H1 (cell line): ENCODE measurements at regions not wholly inside any gene's neighbourhood (a gene's known extent, or its start where the extent isn't known, plus 50 kb on each side); places are given as distances from the start of the nearest gene placed in this dataset.

Source experiments
- EZH2 ChIP-seq: fragments of 200-600 bp; sonication (generic); IDR thresholded peaks from 2 replicates; pipeline ENCODE4 v1.7.1; 2012; ENCODE audit warnings: low read depth, mild to moderate bottlenecking, moderate library complexity, low read length, inconsistent platforms; ENCODE audit not compliant: severe bottlenecking
- MAFK ChIP-seq: IDR thresholded peaks from 2 replicates; pipeline ENCODE4 v1.6.1; 2012; ENCODE audit warnings: low read depth, mild to moderate bottlenecking, improper control_type of control experiment, low read length
- SUZ12 ChIP-seq: fragments of 200-600 bp; sonication (generic); IDR thresholded peaks from 2 replicates; pipeline ENCODE4 v1.6.1; 2012; ENCODE audit warnings: mild to moderate bottlenecking, inconsistent platforms, low read length, moderate library complexity, mixed read lengths
- TF ChIP-seq, protein P1 (sequence below), 3 experiments: IDR thresholded peaks; 1 replicate in 2 of 3; 2 replicates in 1 of 3; pipeline versions ENCODE4 v1.5.1 to v1.6.1; 2011; ENCODE audit warnings: low read length in 3 of 3, mild to moderate bottlenecking in 3 of 3, inconsistent platforms in 2 of 3, low read depth in 1 of 3, moderate library complexity in 1 of 3; ENCODE audit not compliant: insufficient read depth in 1 of 3; ENCODE audit errors: control extremely low read depth in 1 of 3

- TF ChIP-seq, protein P1, sequence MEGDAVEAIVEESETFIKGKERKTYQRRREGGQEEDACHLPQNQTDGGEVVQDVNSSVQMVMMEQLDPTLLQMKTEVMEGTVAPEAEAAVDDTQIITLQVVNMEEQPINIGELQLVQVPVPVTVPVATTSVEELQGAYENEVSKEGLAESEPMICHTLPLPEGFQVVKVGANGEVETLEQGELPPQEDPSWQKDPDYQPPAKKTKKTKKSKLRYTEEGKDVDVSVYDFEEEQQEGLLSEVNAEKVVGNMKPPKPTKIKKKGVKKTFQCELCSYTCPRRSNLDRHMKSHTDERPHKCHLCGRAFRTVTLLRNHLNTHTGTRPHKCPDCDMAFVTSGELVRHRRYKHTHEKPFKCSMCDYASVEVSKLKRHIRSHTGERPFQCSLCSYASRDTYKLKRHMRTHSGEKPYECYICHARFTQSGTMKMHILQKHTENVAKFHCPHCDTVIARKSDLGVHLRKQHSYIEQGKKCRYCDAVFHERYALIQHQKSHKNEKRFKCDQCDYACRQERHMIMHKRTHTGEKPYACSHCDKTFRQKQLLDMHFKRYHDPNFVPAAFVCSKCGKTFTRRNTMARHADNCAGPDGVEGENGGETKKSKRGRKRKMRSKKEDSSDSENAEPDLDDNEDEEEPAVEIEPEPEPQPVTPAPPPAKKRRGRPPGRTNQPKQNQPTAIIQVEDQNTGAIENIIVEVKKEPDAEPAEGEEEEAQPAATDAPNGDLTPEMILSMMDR (IDR thresholded peaks at IDR 0.05; ENCODE audit: control extremely low read depth in 1 of 3, insufficient read depth in 1 of 3, low read depth in 1 of 3, low read length in 3 of 3) = no peak
- TF ChIP-seq SUZ12 (no peak), MAFK (no peak), EZH2 (no peak)
These were observed 537.8 kb upstream of the PTGER4 start (continued) for GRCh38 chr5:40141896-40142295.
